HG03135 (cell line): ENCODE measurements at regions not wholly inside any gene's neighbourhood (a gene's known extent, or its start where the extent isn't known, plus 50 kb on each side); places are given as distances from the start of the nearest gene placed in this dataset.

Source experiments
- ATAC-seq: cut with Tn5 transposase; IDR thresholded peaks from one replicate; pipeline ENCODE4 v1.9.1; 2021; ENCODE audit warnings: mild to moderate bottlenecking, moderate library complexity; ENCODE audit not compliant: unreplicated experiment

- ATAC-seq, result no peak
Observed at GRCh38 chr3:66672830-66673229, 172.0 kb upstream of the LRIG1 start.

- no peak for ATAC-seq
Observed at GRCh38 chr3:66673293-66673692, 172.5 kb upstream of the LRIG1 start.

GRCh38 chr3:66675366-66675765, 174.5 kb upstream of the LRIG1 start:
- no peak for ATAC-seq

DNA sequence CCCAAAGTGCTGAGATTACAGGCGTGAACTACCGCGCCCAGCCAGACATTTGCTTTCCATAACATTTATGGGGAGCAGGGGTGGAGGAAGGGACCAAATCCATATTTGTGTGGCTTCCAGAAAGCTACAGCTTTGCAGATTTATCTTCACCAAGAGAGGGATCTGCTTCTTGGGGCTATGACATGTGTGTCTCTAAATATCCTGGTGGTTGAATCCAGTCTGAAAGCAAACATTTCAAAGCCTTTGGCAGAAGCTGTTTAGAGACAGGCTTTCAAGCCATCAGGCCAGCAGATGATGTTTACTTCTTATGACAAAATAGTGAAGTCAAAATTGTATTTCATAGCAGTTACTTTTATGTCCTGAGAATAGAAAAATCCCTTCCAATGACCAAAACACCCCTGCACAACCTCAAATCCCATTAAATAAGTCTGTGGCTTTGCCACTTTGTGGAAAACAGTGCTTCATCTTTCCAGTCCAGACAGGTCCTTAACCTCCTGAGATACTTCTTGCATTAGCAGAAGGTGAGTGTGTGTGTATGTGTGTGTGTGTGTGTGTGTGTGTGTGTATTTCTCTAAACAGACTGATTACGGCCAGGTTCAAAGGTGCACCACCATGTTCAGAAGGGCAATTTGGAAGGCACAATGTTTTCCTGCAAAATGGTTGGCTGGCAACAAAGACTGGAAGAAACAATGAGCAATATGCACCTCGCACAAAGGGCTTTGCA, 191.4 kb upstream of the LRIG1 start:
- no peak for ATAC-seq

DNA sequence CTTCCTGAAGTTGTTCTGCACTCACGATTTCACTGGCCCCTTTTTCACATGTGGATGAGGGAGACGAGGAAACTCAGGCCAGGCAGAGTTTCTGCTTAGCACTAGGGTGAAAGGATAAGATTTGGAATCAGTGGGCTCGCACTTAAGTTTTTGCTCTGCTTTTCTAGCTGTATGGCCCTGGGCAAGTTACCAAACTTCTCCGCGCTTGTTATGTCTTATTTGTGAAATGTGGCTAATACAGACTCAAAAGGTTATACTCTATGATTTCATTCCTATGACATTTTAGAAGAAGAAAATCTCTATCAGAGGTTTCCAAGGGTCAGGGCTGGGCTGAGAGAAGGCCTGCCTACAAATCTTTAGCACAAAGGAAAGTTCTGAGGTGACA, 191.9 kb upstream of the LRIG1 start:
- no peak for ATAC-seq

- no peak for ATAC-seq
Observed at GRCh38 chr3:66693461-66694031, 192.7 kb upstream of the LRIG1 start.

DNA sequence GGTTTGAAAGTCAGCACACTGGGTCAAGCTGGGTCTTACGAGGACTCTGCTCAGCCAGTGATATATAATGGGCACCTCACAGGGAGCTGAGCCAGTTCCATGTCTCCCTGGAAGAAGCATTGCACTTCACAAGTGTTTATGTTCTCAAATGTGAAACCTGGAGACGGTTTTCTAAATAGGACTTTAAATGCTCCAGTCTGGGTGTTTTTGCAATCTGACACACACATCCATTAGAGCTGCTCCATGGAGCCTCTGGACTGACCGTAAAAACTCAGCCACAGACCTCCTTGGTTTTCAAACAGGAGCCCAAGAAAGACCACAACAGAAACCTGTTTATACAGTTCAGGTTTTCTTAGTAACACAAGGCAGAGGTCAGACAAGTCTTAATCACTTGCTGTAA, 201.3 kb upstream of the LRIG1 start:
- no peak for ATAC-seq

DNA sequence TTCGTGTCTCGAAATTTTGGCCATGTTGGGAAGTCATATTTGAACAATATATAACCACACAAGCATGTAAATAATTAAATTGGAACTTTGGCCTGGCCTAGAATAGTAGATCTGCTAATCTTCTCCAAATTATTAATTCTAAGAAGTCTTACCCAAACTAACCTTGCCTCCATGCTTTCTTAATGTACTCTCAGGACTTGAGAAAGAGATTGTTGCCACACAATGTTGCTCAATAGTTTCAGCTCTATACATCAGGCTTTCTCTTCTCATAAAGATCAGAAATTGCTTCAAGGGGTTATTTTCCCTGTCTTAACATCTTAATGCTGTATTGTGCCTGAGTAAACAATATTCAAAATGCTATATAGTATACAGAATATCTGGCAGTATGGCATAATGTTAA, 202.7 kb upstream of the LRIG1 start:
- no peak for ATAC-seq

GRCh38 chr3:66705076-66705475, 204.3 kb upstream of the LRIG1 start:
- ATAC-seq, result no peak

DNA sequence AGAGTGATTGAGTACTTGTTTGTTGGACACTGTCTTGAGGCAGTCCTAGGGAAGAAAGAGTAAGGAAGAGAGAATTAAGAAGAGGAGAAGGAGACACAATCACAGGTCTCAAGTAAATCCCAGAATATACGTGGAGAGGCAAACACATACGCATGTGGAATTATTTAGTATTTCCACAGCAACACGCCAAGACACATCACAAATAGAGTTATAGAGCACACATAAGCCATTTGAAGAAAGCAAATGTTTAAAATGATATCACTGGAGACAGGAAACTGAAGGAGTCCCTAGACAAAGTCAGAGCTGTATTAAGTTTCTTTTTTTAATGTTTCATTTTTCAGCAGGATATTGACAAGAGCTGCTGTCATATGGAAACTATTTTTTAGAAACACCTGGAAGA, 206.1 kb upstream of the LRIG1 start:
- no peak for ATAC-seq

DNA sequence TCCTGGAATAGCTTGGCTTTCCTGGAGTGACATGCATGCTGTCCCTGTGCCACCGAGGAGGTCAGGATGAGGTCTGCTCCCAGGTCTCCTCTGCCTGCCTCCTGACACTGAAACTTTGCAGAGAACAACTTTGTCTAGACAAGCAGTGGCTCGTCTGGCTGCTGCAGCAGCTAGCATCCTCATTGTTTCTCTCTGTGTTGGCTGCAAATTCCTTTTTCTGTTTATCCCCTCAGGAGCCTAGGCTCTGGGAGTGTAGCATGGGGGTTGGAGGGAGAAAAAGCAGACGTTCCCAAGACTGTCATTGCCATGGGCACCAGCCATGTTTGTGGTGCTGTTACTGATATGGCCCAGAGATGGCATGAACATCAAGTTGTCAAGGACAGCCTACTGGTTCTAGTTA, 208.7 kb upstream of the LRIG1 start:
- ATAC-seq, result no peak

DNA sequence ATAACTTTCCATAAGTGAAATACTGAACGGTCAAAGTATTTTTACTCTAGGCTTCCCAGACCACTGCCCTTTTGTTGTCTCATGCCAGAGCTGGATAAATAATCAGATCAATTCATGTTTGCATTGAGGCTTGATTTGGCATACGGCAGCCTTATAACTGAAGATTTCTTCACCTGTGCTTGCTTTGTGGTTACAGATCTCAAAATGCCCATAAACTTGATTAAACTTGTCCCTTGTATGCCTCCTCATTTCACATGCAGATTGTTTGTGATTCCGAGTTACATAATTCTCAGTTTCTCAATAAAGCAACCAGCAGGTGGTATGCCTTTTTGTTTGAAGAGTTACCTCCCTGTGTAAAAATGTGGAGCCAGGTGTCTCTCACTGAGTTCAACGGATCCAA, 211.4 kb upstream of the LRIG1 start:
- no peak for ATAC-seq

DNA sequence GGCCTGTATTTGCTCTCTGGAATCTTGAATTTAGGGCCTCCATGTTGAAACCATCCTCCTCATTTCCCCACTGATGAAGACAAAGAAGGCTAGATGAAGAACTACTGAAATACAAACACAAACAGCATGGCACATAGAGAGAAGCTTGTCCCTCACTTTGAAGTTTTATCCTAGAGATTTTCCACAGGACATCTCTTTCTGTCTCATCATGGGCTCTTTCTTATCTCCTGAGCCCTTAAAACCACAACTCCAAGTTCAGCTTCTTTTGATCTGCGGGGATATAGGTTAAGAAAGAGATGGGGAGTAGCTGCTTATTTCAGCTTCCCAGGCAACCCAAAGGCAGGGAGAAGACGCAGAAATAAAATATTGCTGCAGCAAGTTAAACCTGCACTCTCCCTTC, 213.1 kb upstream of the LRIG1 start:
- ATAC-seq, result no peak

DNA sequence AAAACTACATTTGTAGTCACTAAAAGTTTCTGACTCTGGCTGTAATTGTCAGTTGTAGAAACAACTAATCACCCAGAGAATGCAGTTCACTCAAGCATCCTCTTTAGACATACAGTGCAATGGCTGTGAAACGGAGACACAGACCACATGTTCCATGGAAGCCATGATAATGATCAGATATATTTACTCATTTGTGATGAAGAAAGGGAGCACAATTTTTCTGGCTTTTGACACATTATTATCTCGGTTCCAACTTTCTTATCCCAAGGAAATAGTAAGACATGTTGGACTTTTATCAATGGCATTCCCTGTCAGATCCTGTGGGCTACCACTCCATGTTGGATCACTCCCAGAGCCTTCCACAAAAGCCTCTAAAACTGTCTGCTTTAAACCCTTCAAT, 215.0 kb upstream of the LRIG1 start:
- no peak for ATAC-seq

GRCh38 chr3:66717806-66718205, 217.0 kb upstream of the LRIG1 start:
- no peak for ATAC-seq

DNA sequence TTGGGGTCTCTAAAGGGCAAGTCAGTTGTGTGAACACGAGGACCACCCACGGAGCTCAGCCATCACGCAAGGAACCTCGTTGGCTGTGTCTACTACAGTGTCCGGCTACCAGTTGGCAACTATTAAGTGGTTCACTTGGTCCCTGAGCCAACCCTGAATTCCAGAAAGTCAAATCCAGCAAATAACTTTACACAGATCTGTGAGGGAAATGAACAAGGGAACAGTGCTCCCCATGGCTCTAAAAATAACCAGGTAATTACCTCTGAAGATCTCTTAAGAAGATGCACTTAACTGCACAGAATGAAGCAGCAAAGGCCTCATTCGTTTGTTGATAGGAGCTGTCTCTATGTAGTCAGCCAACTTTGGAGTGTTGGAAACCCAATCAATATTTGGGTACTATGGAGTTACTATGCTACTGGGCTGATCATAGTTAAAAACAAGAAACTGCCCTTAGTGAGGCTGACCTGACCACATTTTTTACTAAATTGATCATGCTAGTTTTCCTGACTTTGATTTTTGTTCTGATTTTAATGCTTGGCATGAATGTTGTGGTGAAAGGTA, 219.1 kb upstream of the LRIG1 start:
- ATAC-seq, result no peak

DNA sequence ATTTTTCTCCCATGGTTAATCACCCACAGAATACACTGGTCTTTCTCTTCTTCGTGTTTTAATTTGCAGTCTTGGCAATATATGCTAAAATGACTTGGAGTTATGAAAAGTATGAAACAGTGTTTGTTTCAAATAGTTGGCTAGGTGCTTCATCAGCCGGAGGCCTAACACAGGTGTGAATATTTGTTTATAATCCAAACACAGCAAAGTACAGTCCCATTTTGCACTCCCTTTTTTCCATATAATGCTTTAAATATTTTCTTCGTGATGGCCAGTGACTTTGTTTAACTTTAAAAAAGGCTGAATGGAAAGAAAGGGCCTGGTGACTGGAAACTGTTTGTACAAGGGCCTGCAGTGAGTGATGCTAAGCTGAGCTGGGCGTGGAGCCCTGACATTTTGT, 219.7 kb upstream of the LRIG1 start:
- no peak for ATAC-seq

GRCh38 chr3:66722675-66723074, 221.9 kb upstream of the LRIG1 start:
- no peak for ATAC-seq

DNA sequence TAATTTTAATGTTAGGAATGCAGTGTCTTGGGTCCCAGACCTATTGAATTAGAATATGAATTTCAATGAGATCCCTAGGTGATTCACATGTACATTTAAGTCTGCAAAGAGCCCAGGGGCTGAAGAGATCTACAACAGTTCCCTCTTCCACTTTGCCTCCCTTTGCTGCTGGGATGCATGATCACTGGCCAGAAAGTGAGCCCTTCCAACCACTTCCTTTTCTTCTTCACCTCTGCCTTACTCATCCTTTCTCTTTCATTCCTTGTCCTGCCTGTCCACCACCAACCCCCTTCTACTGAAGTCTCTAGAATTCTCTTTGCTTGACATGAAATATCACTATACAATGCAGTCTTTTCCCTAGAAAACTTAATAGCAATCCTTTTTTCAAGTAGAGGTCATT, 222.4 kb upstream of the LRIG1 start:
- no peak for ATAC-seq

DNA sequence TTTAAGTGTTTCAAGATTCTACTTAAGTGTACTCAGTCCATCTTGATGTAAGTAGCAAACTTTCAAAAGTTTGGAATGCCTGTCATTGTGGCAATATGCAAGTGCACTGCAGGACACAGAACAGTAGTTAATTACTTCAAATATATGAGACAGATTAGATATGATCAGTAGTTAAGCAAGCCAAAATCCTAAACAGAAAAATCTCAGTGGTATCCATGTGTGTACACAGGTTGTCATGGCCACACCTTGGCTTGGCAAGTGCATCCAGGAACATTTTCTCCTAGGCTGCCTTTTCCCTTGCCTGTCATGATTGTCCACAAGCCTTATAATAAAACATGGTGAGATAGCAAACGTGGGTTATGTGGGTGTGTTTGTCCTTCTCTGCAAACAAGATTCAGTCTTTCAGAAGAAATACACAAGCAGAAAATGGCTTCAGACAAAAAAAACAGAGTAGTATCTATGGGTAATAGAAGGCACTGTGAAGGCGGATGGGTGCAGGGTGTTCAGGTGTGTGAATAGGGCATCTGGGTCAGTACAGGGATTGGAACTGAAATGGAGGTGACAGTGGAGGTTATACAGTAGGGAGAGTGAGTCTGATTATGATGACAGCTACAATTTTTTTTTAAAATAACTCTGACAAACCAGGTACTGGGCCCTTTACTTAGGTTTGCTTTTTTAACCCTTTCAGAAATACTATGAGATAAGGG, 229.0 kb upstream of the LRIG1 start:
- ATAC-seq, result no peak

GRCh38 chr3:66738625-66739365, 238.0 kb upstream of the LRIG1 start:
- ATAC-seq, result no peak
